Ishikawa (cell line): ENCODE measurements at regions not wholly inside any gene's neighbourhood (a gene's known extent, or its start where the extent isn't known, plus 50 kb on each side); places are given as distances from the start of the nearest gene placed in this dataset.

Source experiments
- CEBPB ChIP-seq: IDR thresholded peaks from 2 replicates; pipeline ENCODE4 v1.6.1; 2012
- CREB1 ChIP-seq: IDR thresholded peaks from 2 replicates; pipeline ENCODE4 v1.6.1; 2012; ENCODE audit warnings: low read depth
- EGR1 ChIP-seq: IDR thresholded peaks from 2 replicates; pipeline ENCODE4 v1.6.1; 2012
- EP300 ChIP-seq: IDR thresholded peaks from 2 replicates; pipeline ENCODE4 v1.6.1; 2012; ENCODE audit warnings: borderline replicate concordance
- FOXM1 ChIP-seq: IDR thresholded peaks from 2 replicates; pipeline ENCODE4 v1.6.1; 2012; ENCODE audit warnings: low read depth, borderline replicate concordance
- MAX ChIP-seq: IDR thresholded peaks from 2 replicates; pipeline ENCODE4 v1.6.1; 2012
- NFIC ChIP-seq: IDR thresholded peaks from 2 replicates; pipeline ENCODE4 v1.6.1; 2012
- RAD21 ChIP-seq: IDR thresholded peaks from 2 replicates; pipeline ENCODE4 v1.6.1; 2012; ENCODE audit warnings: low read depth
- REST ChIP-seq: IDR thresholded peaks from 2 replicates; pipeline ENCODE4 v1.6.1; 2012; ENCODE audit warnings: low read depth, mild to moderate bottlenecking
- TAF1 ChIP-seq: IDR thresholded peaks from 2 replicates; pipeline ENCODE4 v1.6.1; 2012; ENCODE audit warnings: low read depth, mild to moderate bottlenecking
- TCF12 ChIP-seq: IDR thresholded peaks from 2 replicates; pipeline ENCODE4 v1.6.1; 2012; ENCODE audit warnings: low read depth
- TEAD4 ChIP-seq: IDR thresholded peaks from 2 replicates; pipeline ENCODE4 v1.6.1; 2012
- USF1 ChIP-seq: IDR thresholded peaks from 2 replicates; pipeline ENCODE4 v1.6.1; 2012
- YY1 ChIP-seq: IDR thresholded peaks from 2 replicates; pipeline ENCODE4 v1.6.1; 2012; ENCODE audit warnings: low read depth
- ZBTB7A ChIP-seq: IDR thresholded peaks from 2 replicates; pipeline ENCODE4 v1.6.1; 2012; ENCODE audit warnings: low read depth

GRCh38 chr7:67675971-67676370 lies 679.3 kb downstream of the TYW1 start:
- TF ChIP-seq TAF1, result no peak
- no peak for TF ChIP-seq TCF12
- no peak for TF ChIP-seq ZBTB7A
- TF ChIP-seq USF1, result no peak

GRCh38 chr7:67678419-67678818 lies 681.8 kb downstream of the TYW1 start:
- TF ChIP-seq EP300 (no peak), USF1 (no peak), ZBTB7A (no peak), EGR1 (no peak), NFIC (no peak), TEAD4 (no peak)

- no peak for TF ChIP-seq YY1
- TF ChIP-seq CEBPB, result no peak
- no peak for TF ChIP-seq EGR1
- TF ChIP-seq USF1, result no peak
- no peak for TF ChIP-seq REST
- no peak for TF ChIP-seq TCF12
- no peak for TF ChIP-seq EP300
- no peak for TF ChIP-seq NFIC
- TF ChIP-seq MAX, result no peak
- no peak for TF ChIP-seq TAF1
- no peak for TF ChIP-seq CREB1
- TF ChIP-seq FOXM1, result no peak
- no peak for TF ChIP-seq RAD21
- no peak for TF ChIP-seq ZBTB7A
- TF ChIP-seq TEAD4, result no peak
Observed at GRCh38 chr7:67683628-67684027, 687.0 kb downstream of the TYW1 start.

GRCh38 chr7:67690700-67691099 lies 694.1 kb downstream of the TYW1 start:
- TF ChIP-seq NFIC, result no peak
- no peak for TF ChIP-seq CREB1
- no peak for TF ChIP-seq USF1
- TF ChIP-seq ZBTB7A, result no peak
- no peak for TF ChIP-seq TCF12
- TF ChIP-seq TEAD4, result no peak
- no peak for TF ChIP-seq FOXM1
- no peak for TF ChIP-seq EGR1
- no peak for TF ChIP-seq MAX
- no peak for TF ChIP-seq RAD21
- TF ChIP-seq YY1, result no peak
- TF ChIP-seq CEBPB, result no peak
- no peak for TF ChIP-seq TAF1

- TF ChIP-seq USF1 (no peak), REST (no peak), EGR1 (no peak), TEAD4 (no peak), FOXM1 (no peak), TAF1 (no peak), CREB1 (no peak), RAD21 (no peak), NFIC (no peak), ZBTB7A (no peak), CEBPB (no peak)
Observed at GRCh38 chr7:67692425-67692824, 695.8 kb downstream of the TYW1 start.
